MM.1S (cell line): ENCODE measurements at regions not wholly inside any gene's neighbourhood (a gene's known extent, or its start where the extent isn't known, plus 50 kb on each side); places are given as distances from the start of the nearest gene placed in this dataset.

Experiments
- DNase-seq: peaks from one replicate; pipeline ENCODE4 v3.0.0-alpha.2; 2015
- H2AFZ ChIP-seq: fragments of 300-600 bp; sonication (generic); 2 replicates; pipeline ENCODE4 v1.6.0; 2016; ENCODE audit warnings: antibody characterized with exemption, low read length
- H3F3A ChIP-seq: fragments of 300-600 bp; sonication (generic); 2 replicates; pipeline ENCODE4 v1.6.1; 2016; ENCODE audit warnings: mild to moderate bottlenecking, antibody characterized with exemption, low read length, moderate library complexity, mixed read lengths; ENCODE audit not compliant: insufficient read depth
- H3K27ac ChIP-seq: fragments of 300-600 bp; sonication (generic); 2 replicates; pipeline ENCODE4 v1.5.1; 2016; ENCODE audit warnings: mild to moderate bottlenecking, low read length
- H3K27me3 ChIP-seq: fragments of 300-600 bp; sonication (generic); replicated peaks from 2 replicates; pipeline ENCODE4 v1.6.0; 2016; ENCODE audit warnings: low read length; ENCODE audit not compliant: insufficient read depth
- H3K36me3 ChIP-seq: fragments of 300-600 bp; sonication (generic); replicated peaks from 2 replicates; pipeline ENCODE4 v1.6.1; 2016; ENCODE audit warnings: mild to moderate bottlenecking, low read length, mixed read lengths; ENCODE audit not compliant: insufficient read depth
- H3K4me1 ChIP-seq: fragments of 300-600 bp; sonication (generic); 2 replicates; pipeline ENCODE4 v1.6.1; 2016; ENCODE audit warnings: low read length, mixed read lengths
- H3K4me2 ChIP-seq: fragments of 300-600 bp; sonication (generic); 2 replicates; pipeline ENCODE4 v1.6.0; 2016; ENCODE audit warnings: low read depth, low read length
- H3K4me3 ChIP-seq: fragments of 300-600 bp; sonication (generic); 2 replicates; pipeline ENCODE4 v1.5.1; 2016; ENCODE audit warnings: low read length, mixed read lengths
- H3K79me2 ChIP-seq: fragments of 300-600 bp; sonication (generic); 2 replicates; pipeline ENCODE4 v1.6.1; 2016; ENCODE audit warnings: mixed run types, low read length, mixed read lengths
- H3K9ac ChIP-seq: fragments of 300-600 bp; sonication (generic); 2 replicates; pipeline ENCODE4 v1.6.1; 2016; ENCODE audit warnings: low read length, mixed read lengths
- H3K9me2 ChIP-seq: fragments of 300-600 bp; sonication (generic); replicated peaks from 2 replicates; pipeline ENCODE4 v1.6.1; 2016; ENCODE audit warnings: mild to moderate bottlenecking, low read length, mixed read lengths; ENCODE audit not compliant: insufficient read depth
- H3K9me3 ChIP-seq: fragments of 300-600 bp; sonication (generic); replicated peaks from 2 replicates; pipeline ENCODE4 v1.6.1; 2016; ENCODE audit warnings: mild to moderate bottlenecking, low read length, mixed read lengths; ENCODE audit not compliant: insufficient read depth
- H4K20me1 ChIP-seq: fragments of 300-600 bp; sonication (generic); 2 replicates; pipeline ENCODE4 v1.6.1; 2016; ENCODE audit warnings: mild to moderate bottlenecking, low read length, moderate library complexity, mixed read lengths; ENCODE audit not compliant: insufficient read depth
- EZH2 ChIP-seq: fragments of 300-600 bp; sonication (generic); optimal IDR thresholded peaks from 2 replicates; pipeline ENCODE3; 2017; ENCODE audit warnings: low read depth, mild to moderate bottlenecking, antibody characterized with exemption, low read length, mixed read lengths
- EZH2phosphoT487 ChIP-seq: fragments of 300-600 bp; sonication (generic); IDR thresholded peaks from 2 replicates; pipeline ENCODE4 v1.6.1; 2018; ENCODE audit warnings: antibody characterized with exemption, low read length
- TF ChIP-seq, protein P1 (sequence below): fragments of 300-600 bp; sonication (generic); IDR thresholded peaks from 2 replicates; pipeline ENCODE4 v1.5.1; 2016; ENCODE audit warnings: antibody characterized with exemption, low read length, mixed read lengths

DNA sequence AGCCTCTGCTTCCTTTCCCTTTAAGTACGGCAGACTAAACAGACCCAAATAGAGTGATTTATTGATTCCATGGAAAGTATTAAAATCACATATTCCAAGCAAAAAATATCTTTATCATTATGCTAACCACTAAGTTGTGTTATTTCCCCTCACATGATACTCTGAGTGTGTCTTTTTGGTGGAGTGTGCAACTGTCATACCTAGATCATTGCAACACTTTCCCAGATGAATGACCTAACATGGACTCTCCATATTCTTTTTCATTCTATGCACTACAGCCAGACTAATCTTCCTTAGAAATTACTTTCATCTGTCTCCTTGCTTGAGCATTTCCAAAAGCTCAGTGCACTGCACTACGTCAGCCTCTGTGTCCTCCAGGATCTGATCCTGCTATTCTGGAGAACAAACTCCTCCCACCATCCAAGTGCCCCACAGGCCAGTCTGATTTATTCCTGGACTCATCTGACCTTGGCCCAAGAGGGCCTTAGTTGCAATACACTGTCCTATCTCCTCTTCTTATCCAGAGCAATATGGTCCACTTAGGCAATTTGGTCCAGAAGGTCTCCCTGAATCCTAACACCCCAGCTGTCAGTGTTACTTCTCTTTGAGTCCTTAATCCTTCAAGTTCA is 263.3 kb upstream of the KLF6 start:
- Histone ChIP-seq H3F3A (no peaks in the 10 kb centered on the region), H3K27ac (no peak overlapping the region), H3K36me3 (no peaks in the 10 kb centered on the region), H3K27me3 (no peaks in the 10 kb centered on the region), H3K4me1 (no peaks in the 10 kb centered on the region), H4K20me1 (no peaks in the 10 kb centered on the region), H3K9me2 (no peaks in the 10 kb centered on the region), H3K4me2 (no peak overlapping the region), H3K9me3 (no peaks in the 10 kb centered on the region), H3K79me2 (no peaks in the 10 kb centered on the region), H3K4me3 (no peak overlapping the region), H3K9ac (no peak overlapping the region), H2AFZ (no peak overlapping the region)
- TF ChIP-seq, protein P1, sequence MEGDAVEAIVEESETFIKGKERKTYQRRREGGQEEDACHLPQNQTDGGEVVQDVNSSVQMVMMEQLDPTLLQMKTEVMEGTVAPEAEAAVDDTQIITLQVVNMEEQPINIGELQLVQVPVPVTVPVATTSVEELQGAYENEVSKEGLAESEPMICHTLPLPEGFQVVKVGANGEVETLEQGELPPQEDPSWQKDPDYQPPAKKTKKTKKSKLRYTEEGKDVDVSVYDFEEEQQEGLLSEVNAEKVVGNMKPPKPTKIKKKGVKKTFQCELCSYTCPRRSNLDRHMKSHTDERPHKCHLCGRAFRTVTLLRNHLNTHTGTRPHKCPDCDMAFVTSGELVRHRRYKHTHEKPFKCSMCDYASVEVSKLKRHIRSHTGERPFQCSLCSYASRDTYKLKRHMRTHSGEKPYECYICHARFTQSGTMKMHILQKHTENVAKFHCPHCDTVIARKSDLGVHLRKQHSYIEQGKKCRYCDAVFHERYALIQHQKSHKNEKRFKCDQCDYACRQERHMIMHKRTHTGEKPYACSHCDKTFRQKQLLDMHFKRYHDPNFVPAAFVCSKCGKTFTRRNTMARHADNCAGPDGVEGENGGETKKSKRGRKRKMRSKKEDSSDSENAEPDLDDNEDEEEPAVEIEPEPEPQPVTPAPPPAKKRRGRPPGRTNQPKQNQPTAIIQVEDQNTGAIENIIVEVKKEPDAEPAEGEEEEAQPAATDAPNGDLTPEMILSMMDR = no peak
- TF ChIP-seq EZH2phosphoT487 (no peak), EZH2 (no peak)
- DNase-seq = no peak

DNA sequence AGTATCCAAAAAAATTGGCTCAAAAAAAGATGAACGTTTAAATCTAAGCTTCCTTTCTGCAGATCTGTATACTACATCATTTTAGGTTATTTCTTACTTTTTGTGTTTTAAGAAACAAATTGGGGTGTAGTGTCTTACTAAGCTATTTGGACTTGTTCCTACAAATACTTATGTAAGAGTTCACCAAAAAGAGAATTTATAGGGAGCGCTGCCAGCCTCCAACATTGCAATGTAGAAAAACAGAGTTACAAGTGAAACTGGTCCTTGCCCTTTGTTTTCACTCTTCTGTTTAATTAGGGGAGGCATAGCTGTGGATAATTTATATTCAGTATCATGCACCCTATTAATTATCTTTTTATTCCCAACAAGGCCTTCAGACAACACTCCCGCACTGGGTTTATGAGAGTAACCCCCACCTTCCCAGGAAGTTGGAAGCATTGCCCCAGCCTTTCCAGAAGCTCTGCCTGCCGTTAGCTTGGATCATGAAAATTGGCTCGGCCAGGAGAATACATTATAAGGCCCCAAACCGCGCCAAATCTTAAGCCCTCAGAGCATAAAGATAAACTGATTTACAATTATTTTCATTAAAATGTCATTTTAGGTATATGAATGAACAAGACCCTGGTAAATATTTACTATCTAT is 261.8 kb upstream of the KLF6 start:
- H3K9me2 ChIP-seq = no peaks in the 10 kb centered on the region
- no peak for DNase-seq
- H3K4me2 ChIP-seq = no peak overlapping the region
- TF ChIP-seq EZH2 = no peak
- no peak for TF ChIP-seq EZH2phosphoT487
- H3F3A ChIP-seq = no peaks in the 10 kb centered on the region
- no peaks in the 10 kb centered on the region for H3K36me3 ChIP-seq
- no peaks in the 10 kb centered on the region for H3K4me1 ChIP-seq
- H3K27me3 ChIP-seq = no peaks in the 10 kb centered on the region
- H3K4me3 ChIP-seq = no peak overlapping the region
- H3K27ac ChIP-seq = no peak overlapping the region
- no peak overlapping the region for H3K9ac ChIP-seq
- no peaks in the 10 kb centered on the region for H4K20me1 ChIP-seq
- H3K79me2 ChIP-seq = no peaks in the 10 kb centered on the region
- no peaks in the 10 kb centered on the region for H3K9me3 ChIP-seq
- no peak overlapping the region for H2AFZ ChIP-seq

GRCh38 chr10:4046030-4046429 is 261.0 kb upstream of the KLF6 start:
- Histone ChIP-seq H3F3A (no peaks in the 10 kb centered on the region), H2AFZ (no peak overlapping the region), H3K36me3 (no peaks in the 10 kb centered on the region), H3K27ac (no peak overlapping the region), H4K20me1 (no peaks in the 10 kb centered on the region), H3K79me2 (no peaks in the 10 kb centered on the region), H3K4me1 (no peaks in the 10 kb centered on the region), H3K9me3 (no peaks in the 10 kb centered on the region), H3K4me3 (no peak overlapping the region), H3K27me3 (no peaks in the 10 kb centered on the region), H3K4me2 (no peak overlapping the region), H3K9ac (no peak overlapping the region), H3K9me2 (no peaks in the 10 kb centered on the region)
- TF ChIP-seq EZH2 (no peak), EZH2phosphoT487 (no peak)
- TF ChIP-seq, protein P1 = no peak
- no peak for DNase-seq
